RPMI8226 (cell line): ENCODE measurements at regions not wholly inside any gene's neighbourhood (a gene's known extent, or its start where the extent isn't known, plus 50 kb on each side); places are given as distances from the start of the nearest gene placed in this dataset.

Source experiments
- DNase-seq: peaks from one replicate; pipeline ENCODE4 v3.0.0-alpha.2; 2015

DNA sequence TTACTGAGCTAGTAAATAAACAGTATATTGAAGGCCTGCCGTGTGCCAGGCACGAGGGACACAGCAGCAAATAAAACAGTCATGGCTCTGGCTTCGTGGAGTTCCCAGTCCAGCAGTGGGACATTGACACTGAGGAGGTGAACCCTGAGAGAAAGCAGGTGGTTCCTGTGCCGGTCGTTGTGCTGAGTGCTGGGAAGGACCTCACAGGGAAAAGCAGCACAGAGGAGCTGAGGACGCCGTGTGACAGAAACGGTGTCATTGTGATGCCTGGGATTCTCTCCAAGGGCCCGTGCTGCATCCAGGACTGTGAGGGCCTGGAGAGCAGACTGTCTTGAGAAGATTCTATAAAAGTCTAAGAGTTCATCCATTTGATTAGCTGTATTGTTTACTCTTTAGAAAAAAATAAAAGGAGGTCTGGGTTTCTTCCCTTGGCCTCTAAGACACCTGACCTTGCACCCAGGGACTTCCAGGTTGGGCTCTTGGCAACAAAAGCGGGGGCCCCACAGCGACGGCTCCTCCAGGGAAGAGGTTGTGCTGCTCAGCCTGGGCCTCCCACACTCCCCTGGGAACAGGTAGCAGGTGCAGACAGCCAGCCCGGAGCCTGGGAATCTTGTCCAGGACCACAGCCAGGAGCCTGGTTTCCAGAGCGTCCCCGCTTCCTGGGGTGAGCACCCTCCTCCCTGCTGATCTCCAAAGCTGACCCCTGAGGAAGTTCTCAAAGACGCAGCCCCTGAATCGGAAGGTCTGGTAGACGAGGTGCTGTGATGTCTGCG, 251.2 kb upstream of the PMEPA1 start:
- no peak for DNase-seq

GRCh38 chr20:57959589-57959988, 249.8 kb upstream of the PMEPA1 start:
- no peak for DNase-seq

DNA sequence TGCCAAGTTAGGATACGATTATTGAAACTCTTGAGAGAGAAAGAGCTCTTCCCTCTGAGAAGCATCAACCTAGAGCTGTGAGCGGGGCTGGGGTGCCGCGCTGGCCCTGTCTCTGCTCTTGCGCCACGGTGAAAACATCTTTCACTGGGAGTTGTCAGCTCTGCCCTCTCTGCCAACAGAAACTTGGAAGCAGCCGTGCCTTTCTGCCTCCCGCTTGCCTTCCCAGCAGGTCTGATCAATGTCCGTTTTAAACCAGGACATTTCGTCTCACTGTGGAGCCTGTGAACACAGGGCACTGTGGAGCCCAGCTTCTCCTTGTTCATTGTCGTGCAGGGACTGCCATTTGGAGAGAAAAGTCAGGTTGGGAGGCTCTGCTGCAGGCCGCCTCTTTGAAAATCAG, 249.2 kb upstream of the PMEPA1 start:
- DNase-seq = no peak

DNA sequence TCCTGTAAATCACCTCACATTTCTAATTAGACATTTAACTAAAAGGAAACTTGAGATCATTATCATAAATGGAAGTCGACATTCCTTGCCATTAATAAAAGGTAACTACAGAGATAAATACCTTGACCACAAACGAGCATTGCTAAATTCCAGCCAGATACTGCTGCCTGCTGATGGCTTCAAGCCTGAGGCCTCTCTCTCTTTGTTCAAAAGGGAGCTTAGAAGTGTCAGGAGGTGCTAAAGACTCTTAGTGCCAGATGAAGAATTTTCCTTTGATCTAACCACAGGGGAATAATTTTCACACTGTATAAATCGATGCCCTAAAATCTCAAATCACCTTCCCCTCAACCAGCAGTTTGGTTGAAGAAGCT, 248.2 kb upstream of the PMEPA1 start:
- DNase-seq = no peak

- DNase-seq = no peak
Measured at GRCh38 chr20:57957411-57958049, 247.7 kb upstream of the PMEPA1 start.

- no peak for DNase-seq
Measured at GRCh38 chr20:57953638-57954037, 243.8 kb upstream of the PMEPA1 start.

GRCh38 chr20:57952136-57952535, 242.3 kb upstream of the PMEPA1 start:
- no peak for DNase-seq

GRCh38 chr20:57951549-57951948, 241.7 kb upstream of the PMEPA1 start:
- no peak for DNase-seq

DNA sequence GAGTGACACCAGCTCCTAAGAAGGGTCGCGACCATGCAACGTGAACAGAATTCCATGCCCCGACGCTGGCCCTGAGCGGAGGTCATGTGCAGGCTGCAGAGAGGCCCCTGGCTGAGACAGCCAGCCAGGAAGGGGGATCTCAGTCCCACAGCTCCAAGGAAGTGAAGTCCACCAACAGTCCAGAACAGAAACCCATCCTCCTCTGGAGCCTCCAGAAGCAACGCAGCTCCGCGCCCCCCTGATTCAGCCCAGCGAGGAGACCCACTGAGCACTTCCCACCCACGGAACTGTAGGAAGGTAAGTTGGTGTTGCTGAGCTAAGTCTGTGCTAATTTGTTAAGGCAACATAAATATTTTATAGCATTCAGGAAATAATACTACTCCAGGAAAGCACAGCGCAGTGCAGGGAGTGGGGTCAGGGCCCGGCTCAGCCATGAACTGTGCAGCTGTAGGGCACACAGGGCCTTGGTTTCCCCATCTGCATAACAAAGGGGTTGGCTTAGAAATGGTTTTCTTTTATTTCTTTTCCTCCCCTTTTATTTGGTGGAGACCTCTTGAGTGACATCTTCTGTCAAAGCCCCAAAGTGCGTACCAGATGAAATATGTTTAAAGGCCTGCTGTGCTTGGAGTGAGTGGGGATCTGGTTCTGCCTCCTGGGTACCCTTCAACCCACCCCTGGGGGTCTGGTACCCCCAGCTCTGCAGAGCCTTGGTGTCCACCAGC, 241.1 kb upstream of the PMEPA1 start:
- no peak for DNase-seq

DNA sequence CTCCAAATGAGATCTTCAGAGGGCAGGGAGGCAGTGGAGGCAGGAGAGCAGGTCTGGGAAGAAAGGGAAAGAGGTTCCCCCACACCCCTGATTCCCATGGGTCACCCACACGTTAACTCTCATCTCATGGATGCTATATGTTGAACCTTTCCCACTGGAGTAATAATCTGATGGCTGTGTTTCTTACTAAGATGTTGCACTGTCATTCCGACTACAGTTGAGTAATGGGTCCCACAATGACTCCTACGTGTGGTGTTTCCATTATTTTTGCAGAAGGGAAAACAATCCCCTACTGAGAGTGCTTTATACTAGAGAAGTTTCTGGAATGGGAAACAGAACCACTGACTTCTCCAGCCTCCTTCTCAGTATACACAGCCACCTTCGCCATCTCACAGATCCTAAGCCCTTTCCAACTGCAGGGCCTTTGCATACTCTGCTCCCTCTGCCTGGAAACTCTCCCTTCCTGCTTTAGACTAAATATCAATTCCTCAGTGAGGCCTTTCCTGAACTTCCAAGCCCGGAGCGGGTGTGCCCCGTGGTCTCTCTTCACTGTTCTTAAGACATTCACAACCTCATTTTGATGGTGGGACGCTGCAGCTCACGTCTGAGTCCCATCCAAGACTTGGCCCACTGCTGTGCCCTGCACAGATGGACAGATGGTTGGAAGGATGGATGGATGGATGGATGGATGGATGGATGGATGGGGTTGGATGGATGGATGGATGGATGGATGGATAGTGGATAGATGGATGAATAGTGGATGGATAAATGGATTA, 238.6 kb upstream of the PMEPA1 start:
- DNase-seq = no peak

- DNase-seq = no peak
Measured at GRCh38 chr20:57947421-57948179, 237.8 kb upstream of the PMEPA1 start.

- DNase-seq = no peak
Measured at GRCh38 chr20:57946559-57947315, 236.9 kb upstream of the PMEPA1 start.

GRCh38 chr20:57944988-57945387, 235.2 kb upstream of the PMEPA1 start:
- no peak for DNase-seq

- no peak for DNase-seq
Measured at GRCh38 chr20:57943950-57944349, 234.1 kb upstream of the PMEPA1 start.

- DNase-seq = no peak
Measured at GRCh38 chr20:57943291-57943690, 233.5 kb upstream of the PMEPA1 start.

DNA sequence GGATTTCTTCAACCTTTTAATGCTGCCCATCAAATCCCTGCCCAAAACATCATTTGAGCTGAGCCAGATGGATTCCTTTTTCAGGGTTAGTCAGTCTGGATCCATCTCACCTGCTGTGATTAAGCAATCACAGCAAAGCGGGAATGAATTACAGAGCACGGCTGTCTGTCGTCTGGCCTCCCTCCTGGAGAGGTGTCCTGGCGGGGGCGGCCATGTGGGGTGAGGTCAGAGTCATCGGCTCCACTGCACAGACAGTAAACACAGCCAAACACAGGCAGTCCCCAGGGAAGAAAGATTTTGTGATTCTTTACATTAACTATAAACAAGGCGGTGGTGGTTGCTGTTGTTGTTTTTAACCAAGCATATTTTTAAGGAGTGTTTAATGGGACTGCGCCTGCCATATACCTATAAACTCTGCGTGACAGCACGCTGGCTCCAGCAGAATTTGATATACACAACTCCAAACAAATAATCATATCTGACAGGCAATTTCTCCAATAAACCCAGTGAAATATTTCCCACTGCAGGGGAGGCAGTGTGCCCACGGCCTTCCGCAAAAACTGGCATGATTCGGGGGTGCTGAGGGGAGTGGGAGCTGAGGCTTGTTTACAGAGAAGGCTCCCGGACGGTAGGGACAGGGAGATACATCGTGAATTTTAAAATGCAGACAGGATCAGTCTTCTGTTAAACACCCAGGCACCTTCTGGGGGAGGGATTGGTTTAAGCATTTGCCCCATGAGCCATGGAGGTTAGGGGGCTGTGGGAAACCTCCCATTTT, 232.0 kb upstream of the PMEPA1 start:
- no peak for DNase-seq

DNA sequence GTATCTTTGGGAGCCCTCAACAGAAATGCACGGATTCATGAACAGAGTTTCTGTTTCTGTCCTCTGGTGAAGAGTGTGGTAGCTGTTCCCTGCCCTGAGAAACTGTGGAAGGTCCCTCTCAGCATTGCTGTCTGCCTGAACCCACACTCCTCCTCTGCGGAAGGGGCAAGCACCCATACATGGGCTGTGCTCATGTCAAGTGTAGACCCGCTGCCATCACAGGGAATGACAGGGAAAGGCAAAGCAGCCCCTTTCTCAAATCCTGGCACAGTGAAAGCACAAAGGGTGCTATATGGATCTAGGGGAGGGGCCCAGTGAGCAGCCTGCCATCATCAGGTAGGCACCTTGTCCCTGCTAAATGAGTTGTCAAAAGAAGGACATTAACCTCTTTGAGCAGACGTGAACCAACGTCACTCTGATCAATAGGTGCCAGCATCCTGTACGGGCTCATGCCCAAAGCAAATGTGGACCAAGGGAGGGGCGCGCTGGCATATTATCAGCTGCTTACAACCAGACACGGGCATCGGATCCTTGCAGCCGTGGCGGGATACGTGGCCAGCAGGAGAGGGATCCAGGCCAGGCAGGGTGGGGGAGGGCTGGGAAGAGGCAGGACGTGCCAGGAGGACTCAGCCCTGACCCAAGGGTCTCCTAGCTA, 231.2 kb upstream of the PMEPA1 start:
- no peak for DNase-seq

DNA sequence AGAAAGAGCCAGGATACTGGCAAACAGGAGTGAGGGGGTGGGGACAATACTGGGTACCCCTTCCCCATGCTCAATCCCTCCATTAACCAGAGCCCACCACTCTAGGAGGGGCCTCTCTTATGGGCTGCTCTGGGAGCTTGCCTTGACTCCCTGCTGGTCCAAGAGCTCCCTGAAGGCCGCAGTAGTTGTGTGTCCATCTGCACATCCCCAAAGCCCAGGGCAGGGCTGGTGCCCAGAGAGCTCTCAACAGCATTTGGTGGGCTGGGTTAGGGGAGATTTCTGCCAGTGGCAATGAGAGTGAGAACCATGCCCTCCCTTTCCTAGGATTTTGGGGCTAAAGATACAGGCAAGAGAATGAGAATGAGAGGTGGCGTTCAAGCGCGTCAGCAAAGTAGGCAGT, 230.6 kb upstream of the PMEPA1 start:
- no peak for DNase-seq

DNA sequence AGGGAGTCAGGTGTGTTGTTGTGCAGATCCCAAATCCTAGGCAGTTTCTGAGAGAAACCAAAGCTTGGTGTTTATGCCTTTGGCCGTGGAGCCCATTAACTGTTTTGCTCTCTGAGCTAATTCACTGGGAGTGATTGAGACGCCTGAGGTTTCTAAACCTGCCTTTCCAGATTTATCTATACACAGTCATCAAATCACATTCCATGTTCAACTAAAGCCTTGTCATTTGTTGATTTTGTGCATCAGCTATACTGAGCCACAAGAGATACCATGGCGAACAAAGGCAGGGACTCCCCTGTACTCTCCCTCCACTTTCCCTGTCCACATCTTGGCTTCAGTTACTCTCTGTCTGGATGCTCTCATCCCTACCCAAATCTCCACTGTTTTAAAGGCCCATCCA, 229.7 kb upstream of the PMEPA1 start:
- DNase-seq = no peak
